ENCODE measurements at regions not wholly inside any gene's neighbourhood (a gene's known extent, or its start where the extent isn't known, plus 50 kb on each side); places are given as distances from the start of the nearest gene placed in this dataset.

DNA sequence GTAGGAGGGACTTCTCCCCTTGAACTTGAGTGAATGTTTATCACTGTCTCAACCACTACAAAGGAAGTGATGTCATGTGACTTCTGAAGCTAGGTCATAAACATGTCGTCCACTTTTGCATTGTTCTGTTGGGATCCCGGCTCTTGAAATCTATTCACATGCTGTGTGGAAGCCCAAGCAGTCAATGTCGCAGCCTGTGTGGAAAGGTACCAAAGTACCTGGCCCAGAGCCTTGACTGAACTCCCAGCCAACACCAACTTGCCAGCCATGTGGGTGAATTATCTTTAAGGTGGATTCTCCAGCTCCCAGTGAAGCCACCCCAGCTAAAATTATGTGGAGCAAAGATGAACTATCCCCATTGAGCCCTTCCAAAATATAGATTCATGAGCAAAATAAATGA lies 85.0 kb upstream of the USP38 start:
- peaks cover 0 to 2% of the 10 kb centered on the region in 2 experiments; a peak in 1 of 4 replicates for H3K4me1 Mint-ChIP-seq
- no peaks in the 10 kb centered on the region for H3K27me3 Mint-ChIP-seq (ENCODE audit: low read depth)
- H3K9ac ChIP-seq (ENCODE audit: extremely low read depth, insufficient read length, low read length), result no peak overlapping the region
- no peak overlapping the region for H3K4ac ChIP-seq (ENCODE audit: low read depth, low read length)
- WGBS (ENCODE audit: extremely low coverage, insufficient read length, low lambda C conversion rate), result no CpG with 5 or more reads among the region's 3 CpGs
- H4K5ac ChIP-seq (ENCODE audit: insufficient read length, low read depth, low read length), result no peak overlapping the region
- H3K23me2 ChIP-seq (ENCODE audit: insufficient read length, low read depth, low read length, poor library complexity, severe bottlenecking), result no peaks in the 10 kb centered on the region
- H3K14ac ChIP-seq (ENCODE audit: insufficient read depth, low read length), result no peak overlapping the region
- H3K27ac ChIP-seq (ENCODE audit: insufficient read length, low read depth, low read length), result no peak overlapping the region
- no peaks in the 10 kb centered on the region for H4K20me1 ChIP-seq (ENCODE audit: control insufficient read depth, insufficient read depth, insufficient read length)
- no peak overlapping the region for H2BK15ac ChIP-seq (ENCODE audit: low read depth, low read length)
- no peak overlapping the region for H2AK5ac ChIP-seq (ENCODE audit: insufficient read length, low read length)
- no peaks in the 10 kb centered on the region for H3K4me1 ChIP-seq (ENCODE audit: insufficient read depth, low read length)
- H3K27me3 ChIP-seq (ENCODE audit: insufficient read depth, low read length), result no peaks in the 10 kb centered on the region
- H2AFZ ChIP-seq (ENCODE audit: low read length), result no peak overlapping the region
- H3K4me2 ChIP-seq (ENCODE audit: insufficient read depth, insufficient read length, low read length), result no peak overlapping the region
- H3K4me3 Mint-ChIP-seq, result no peak overlapping the region
- H3K36me3 Mint-ChIP-seq (ENCODE audit: insufficient read depth in 1 of 3, low read depth in 3 of 3), result peaks cover 0 to 14% (median 1%) of the 10 kb centered on the region in 3 experiments; a peak in 4 of 7 replicates
- no peak overlapping the region for H2BK12ac ChIP-seq (ENCODE audit: insufficient read length, low read depth, low read length)
- TF ChIP-seq, protein P1, sequence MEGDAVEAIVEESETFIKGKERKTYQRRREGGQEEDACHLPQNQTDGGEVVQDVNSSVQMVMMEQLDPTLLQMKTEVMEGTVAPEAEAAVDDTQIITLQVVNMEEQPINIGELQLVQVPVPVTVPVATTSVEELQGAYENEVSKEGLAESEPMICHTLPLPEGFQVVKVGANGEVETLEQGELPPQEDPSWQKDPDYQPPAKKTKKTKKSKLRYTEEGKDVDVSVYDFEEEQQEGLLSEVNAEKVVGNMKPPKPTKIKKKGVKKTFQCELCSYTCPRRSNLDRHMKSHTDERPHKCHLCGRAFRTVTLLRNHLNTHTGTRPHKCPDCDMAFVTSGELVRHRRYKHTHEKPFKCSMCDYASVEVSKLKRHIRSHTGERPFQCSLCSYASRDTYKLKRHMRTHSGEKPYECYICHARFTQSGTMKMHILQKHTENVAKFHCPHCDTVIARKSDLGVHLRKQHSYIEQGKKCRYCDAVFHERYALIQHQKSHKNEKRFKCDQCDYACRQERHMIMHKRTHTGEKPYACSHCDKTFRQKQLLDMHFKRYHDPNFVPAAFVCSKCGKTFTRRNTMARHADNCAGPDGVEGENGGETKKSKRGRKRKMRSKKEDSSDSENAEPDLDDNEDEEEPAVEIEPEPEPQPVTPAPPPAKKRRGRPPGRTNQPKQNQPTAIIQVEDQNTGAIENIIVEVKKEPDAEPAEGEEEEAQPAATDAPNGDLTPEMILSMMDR (conservative IDR thresholded peaks at IDR 0.05), result no peak
- H2BK120ac ChIP-seq (ENCODE audit: low read depth, low read length, poor library complexity, severe bottlenecking), result no peak overlapping the region
- no peaks in the 10 kb centered on the region for H3K9me3 ChIP-seq (ENCODE audit: control insufficient read depth, low read depth, low read length)
- H3K27ac Mint-ChIP-seq, result no peak overlapping the region
- no peak overlapping the region for H4K91ac ChIP-seq (ENCODE audit: insufficient read length, low read depth, low read length)
- no peak for DNase-seq
- H3K56ac ChIP-seq (ENCODE audit: insufficient read length, low read depth, low read length), result no peak overlapping the region
- H3T11ph ChIP-seq (ENCODE audit: low read length), result no peak overlapping the region
- no peak overlapping the region for H3K18ac ChIP-seq (ENCODE audit: insufficient read length, low read depth, low read length)
- no peaks in the 10 kb centered on the region for H3K79me2 ChIP-seq (ENCODE audit: insufficient read depth, low read length)
- no peak overlapping the region for H4K8ac ChIP-seq (replicated peaks; ENCODE audit: insufficient read length, low read depth, low read length)
- H2BK20ac ChIP-seq (ENCODE audit: low read depth, low read length, poor library complexity, severe bottlenecking), result no peak overlapping the region
- no peaks in the 10 kb centered on the region for H3K79me1 ChIP-seq (ENCODE audit: insufficient read depth, low read depth, low read length, poor library complexity, severe bottlenecking)
- H3K23ac ChIP-seq (ENCODE audit: insufficient read length, low read depth, low read length), result no peak overlapping the region
- H2BK5ac ChIP-seq (ENCODE audit: insufficient read length, low read length), result no peak overlapping the region
- peaks cover 3 to 8% of the 10 kb centered on the region in 2 experiments; a peak in 3 of 5 replicates for H3K9me3 Mint-ChIP-seq

All from H9 (cell line).